H9 (cell line): ENCODE measurements at regions not wholly inside any gene's neighbourhood (a gene's known extent, or its start where the extent isn't known, plus 50 kb on each side); places are given as distances from the start of the nearest gene placed in this dataset.

Experiments
- DNase-seq: peaks from one replicate; pipeline ENCODE4 v3.0.0-alpha.2; 2017
- H2AFZ ChIP-seq: one replicate; pipeline ENCODE4 v1.6.1; 2013; ENCODE audit warnings: mild to moderate bottlenecking, low read length, control low read depth, moderate library complexity
- H2AK5ac ChIP-seq: 2 replicates; pipeline ENCODE4 v1.6.1; 2013; ENCODE audit warnings: low read length, control low read depth, mixed read lengths; ENCODE audit not compliant: insufficient read length
- H2BK120ac ChIP-seq: one replicate; pipeline ENCODE4 v1.6.1; 2013; ENCODE audit warnings: low read depth, mild to moderate bottlenecking, low read length, control low read depth, inconsistent platforms; ENCODE audit not compliant: poor library complexity, severe bottlenecking
- H2BK12ac ChIP-seq: 2 replicates; pipeline ENCODE4 v1.6.1; 2013; ENCODE audit warnings: low read length, control low read depth, mixed read lengths, low read depth; ENCODE audit not compliant: insufficient read length
- H2BK15ac ChIP-seq: 2 replicates; pipeline ENCODE4 v1.6.1; 2013; ENCODE audit warnings: low read depth, low read length, control low read depth
- H2BK20ac ChIP-seq: one replicate; pipeline ENCODE4 v1.6.1; 2013; ENCODE audit warnings: low read depth, mild to moderate bottlenecking, low read length, control low read depth, inconsistent platforms; ENCODE audit not compliant: poor library complexity, severe bottlenecking
- H2BK5ac ChIP-seq: 2 replicates; pipeline ENCODE4 v1.6.1; 2013; ENCODE audit warnings: low read length, control low read depth, mixed read lengths; ENCODE audit not compliant: insufficient read length
- H3K14ac ChIP-seq: 2 replicates; pipeline ENCODE4 v1.6.1; 2013; ENCODE audit warnings: low read length, control low read depth; ENCODE audit not compliant: insufficient read depth
- H3K18ac ChIP-seq: 2 replicates; pipeline ENCODE4 v1.6.1; 2013; ENCODE audit warnings: low read depth, mild to moderate bottlenecking, mixed read lengths, low read length, control low read depth; ENCODE audit not compliant: insufficient read length
- H3K23ac ChIP-seq: 2 replicates; pipeline ENCODE4 v1.6.1; 2013; ENCODE audit warnings: low read length, control low read depth, mixed read lengths, low read depth; ENCODE audit not compliant: insufficient read length
- H3K23me2 ChIP-seq: 2 replicates; pipeline ENCODE4 v1.6.1; 2013; ENCODE audit warnings: low read depth, mild to moderate bottlenecking, mixed read lengths, low read length, control low read depth; ENCODE audit not compliant: insufficient read length, poor library complexity, severe bottlenecking
- H3K27ac ChIP-seq: 2 replicates; pipeline ENCODE4 v1.5.1; 2013; ENCODE audit warnings: low read length, control low read depth, mixed read lengths, low read depth; ENCODE audit not compliant: insufficient read length
- H3K27me3 ChIP-seq: 2 replicates; pipeline ENCODE4 v1.6.1; 2013; ENCODE audit warnings: low read length, control low read depth, inconsistent platforms; ENCODE audit not compliant: insufficient read depth
- H3K4ac ChIP-seq: 2 replicates; pipeline ENCODE4 v1.6.1; 2013; ENCODE audit warnings: low read depth, mild to moderate bottlenecking, control low read depth, inconsistent platforms, low read length, moderate library complexity
- H3K4me1 ChIP-seq: 2 replicates; pipeline ENCODE4 v1.6.1; 2013; ENCODE audit warnings: low read length, control low read depth, inconsistent platforms; ENCODE audit not compliant: insufficient read depth
- H3K4me2 ChIP-seq: 2 replicates; pipeline ENCODE4 v1.6.1; 2013; ENCODE audit warnings: low read length, control low read depth, mixed read lengths; ENCODE audit not compliant: insufficient read length, insufficient read depth
- H3K56ac ChIP-seq: 2 replicates; pipeline ENCODE4 v1.6.1; 2013; ENCODE audit warnings: low read depth, mild to moderate bottlenecking, mixed read lengths, low read length, control low read depth; ENCODE audit not compliant: insufficient read length
- H3K79me1 ChIP-seq: 2 replicates; pipeline ENCODE4 v1.6.1; 2013; ENCODE audit warnings: low read depth, mild to moderate bottlenecking, moderate library complexity, low read length, control low read depth, inconsistent platforms; ENCODE audit not compliant: insufficient read depth, poor library complexity, severe bottlenecking
- H3K79me2 ChIP-seq: 2 replicates; pipeline ENCODE4 v1.6.1; 2013; ENCODE audit warnings: low read length, control low read depth, inconsistent platforms; ENCODE audit not compliant: insufficient read depth
- H3K9ac ChIP-seq: 2 replicates; pipeline ENCODE4 v1.6.1; 2013; ENCODE audit warnings: low read length, control low read depth, mixed read lengths; ENCODE audit not compliant: insufficient read length; ENCODE audit errors: extremely low read depth
- H3K9me3 ChIP-seq: one replicate; pipeline ENCODE4 v1.6.1; 2013; ENCODE audit warnings: low read depth, low read length, inconsistent platforms; ENCODE audit not compliant: control insufficient read depth
- H3T11ph ChIP-seq: one replicate; pipeline ENCODE4 v1.6.1; 2013; ENCODE audit warnings: mild to moderate bottlenecking, low read length, control low read depth, inconsistent platforms
- H4K20me1 ChIP-seq: one replicate; pipeline ENCODE4 v1.6.1; 2013; ENCODE audit not compliant: control insufficient read depth, insufficient read length, insufficient read depth
- H4K5ac ChIP-seq: 2 replicates; pipeline ENCODE4 v1.6.1; 2013; ENCODE audit warnings: low read depth, mild to moderate bottlenecking, mixed read lengths, low read length, control low read depth; ENCODE audit not compliant: insufficient read length
- H4K8ac ChIP-seq: replicated peaks from 2 replicates; pipeline ENCODE4 v1.6.1; 2013; ENCODE audit warnings: low read length, control low read depth, mixed read lengths, low read depth; ENCODE audit not compliant: insufficient read length
- H4K91ac ChIP-seq: 2 replicates; pipeline ENCODE4 v1.6.1; 2013; ENCODE audit warnings: low read depth, mild to moderate bottlenecking, moderate library complexity, mixed read lengths, low read length, control low read depth; ENCODE audit not compliant: insufficient read length
- H3K27ac Mint-ChIP-seq, 3 experiments: 2 replicates in 2 of 3; 3 replicates in 1 of 3; pipeline ENCODE4 v1.8.0; 2020 to 2021; ENCODE audit warnings: mixed read lengths in 3 of 3, mild to moderate bottlenecking in 1 of 3, moderate library complexity in 1 of 3
- H3K27me3 Mint-ChIP-seq: 2 replicates; pipeline ENCODE4 v1.8.0; 2021; ENCODE audit warnings: low read depth, mild to moderate bottlenecking, moderate library complexity, mixed read lengths
- H3K36me3 Mint-ChIP-seq, 3 experiments: 2 replicates in 2 of 3; 3 replicates in 1 of 3; pipeline ENCODE4 v1.8.0; 2020 to 2021; ENCODE audit warnings: low read depth in 3 of 3, mixed read lengths in 3 of 3; ENCODE audit not compliant: insufficient read depth in 1 of 3
- H3K4me1 Mint-ChIP-seq, 2 experiments: 2 replicates each; pipeline ENCODE4 v1.8.0; 2020; ENCODE audit warnings: mixed read lengths in 2 of 2
- H3K4me3 Mint-ChIP-seq, 2 experiments: 2 replicates in 1 of 2; 3 replicates in 1 of 2; pipeline ENCODE4 v1.8.0; 2020 to 2021; ENCODE audit warnings: mild to moderate bottlenecking in 2 of 2, mixed read lengths in 2 of 2, moderate library complexity in 1 of 2
- H3K9me3 Mint-ChIP-seq, 2 experiments: 2 replicates in 1 of 2; 3 replicates in 1 of 2; pipeline ENCODE4 v1.8.0; 2020; ENCODE audit warnings: mild to moderate bottlenecking in 2 of 2, mixed read lengths in 2 of 2, moderate library complexity in 1 of 2
- CTCF ChIP-seq: fragments of 200-600 bp; sonication (generic); conservative IDR thresholded peaks from 3 replicates; pipeline ENCODE4 v1.8.0; 2021; ENCODE audit warnings: antibody characterized with exemption, mild to moderate bottlenecking
- WGBS: extraction: QIAGEN DNeasy Blood & Tissue Kit; methylation state at CpG from one replicate; pipeline ENCODE4 v1.1.7; 2013; ENCODE audit warnings: missing lambda C conversion rate, low lambda C conversion rate, mixed read lengths; ENCODE audit not compliant: insufficient read length; ENCODE audit errors: extremely low coverage; 5-methylcytosine and 5-hydroxymethylcytosine counted together

GRCh38 chr2:5035057-5035488 lies 657.1 kb upstream of the SOX11 start:
- H3K36me3 Mint-ChIP-seq, result no peaks in the 10 kb centered on the region
- no peaks in the 10 kb centered on the region for H3K27me3 ChIP-seq

More at GRCh38 chr2:5035057-5035488, 657.1 kb upstream of the SOX11 start:
- no peaks in the 10 kb centered on the region for H3K4me1 Mint-ChIP-seq
- no peaks in the 10 kb centered on the region for H3K27me3 Mint-ChIP-seq
- no peak for TF ChIP-seq CTCF
- Histone ChIP-seq H3K4ac (no peak overlapping the region), H3K14ac (no peak overlapping the region), H3T11ph (no peak overlapping the region), H3K79me2 (no peaks in the 10 kb centered on the region), H3K56ac (no peak overlapping the region), H2BK12ac (no peak overlapping the region), H4K8ac (no peak overlapping the region), H2BK5ac (no peak overlapping the region), H3K23me2 (no peaks in the 10 kb centered on the region), H2BK120ac (no peak overlapping the region), H3K4me2 (no peak overlapping the region), H3K9me3 (no peaks in the 10 kb centered on the region), H3K4me1 (no peaks in the 10 kb centered on the region), H4K91ac (no peak overlapping the region), H3K79me1 (no peaks in the 10 kb centered on the region), H2AFZ (no peak overlapping the region), H2BK15ac (no peak overlapping the region), H3K23ac (no peak overlapping the region), H4K20me1 (no peaks in the 10 kb centered on the region), H3K18ac (no peak overlapping the region), H3K27ac (no peak overlapping the region), H3K9ac (no peak overlapping the region), H4K5ac (no peak overlapping the region), H2BK20ac (no peak overlapping the region), H2AK5ac (no peak overlapping the region)
- H3K4me3 Mint-ChIP-seq, result no peak overlapping the region
- no peaks in the 10 kb centered on the region for H3K9me3 Mint-ChIP-seq
- no peak for DNase-seq
- no peak overlapping the region for H3K27ac Mint-ChIP-seq
- no CpG with 5 or more reads among the region's 6 CpGs for whole genome bisulfite sequencing
